Large intestine (tissue), 3 donors: ENCODE measurements at regions not wholly inside any gene's neighbourhood (a gene's known extent, or its start where the extent isn't known, plus 50 kb on each side); places are given as distances from the start of the nearest gene placed in this dataset.

Experiments used
- DNase-seq, 2 donors: peaks; one replicate each; pipeline versions ENCODE4 v3.0.0 to v3.0.0-alpha.2; 2013
- H3K27ac ChIP-seq: one replicate; pipeline ENCODE4 v1.5.1; 2013; ENCODE audit warnings: low read length
- H3K27me3 ChIP-seq: 2 replicates; pipeline ENCODE4 v1.6.1; 2013; ENCODE audit warnings: low read length; ENCODE audit not compliant: control insufficient read depth, insufficient read depth
- H3K36me3 ChIP-seq: 2 replicates; pipeline ENCODE4 v1.6.1; 2013; ENCODE audit warnings: low read length; ENCODE audit not compliant: control insufficient read depth, insufficient read depth
- H3K4me1 ChIP-seq: one replicate; pipeline ENCODE4 v1.6.1; 2013; ENCODE audit warnings: low read length; ENCODE audit not compliant: control insufficient read depth, insufficient read depth
- H3K4me3 ChIP-seq: one replicate; pipeline ENCODE4 v1.5.1; 2013; ENCODE audit warnings: low read length
- H3K9me3 ChIP-seq: one replicate; pipeline ENCODE4 v1.6.1; 2013; ENCODE audit warnings: mild to moderate bottlenecking, low read depth, low read length, moderate library complexity; ENCODE audit not compliant: control insufficient read depth
- WGBS: methylation state at CpG from one replicate; pipeline ENCODE4 v1.1.5; 2013; ENCODE audit warnings: low lambda C conversion rate; ENCODE audit not compliant: insufficient coverage; 5-methylcytosine and 5-hydroxymethylcytosine counted together

- Histone ChIP-seq H3K9me3 (no peaks in the 10 kb centered on the region), H3K4me3 (no peak overlapping the region), H3K4me1 (no peaks in the 10 kb centered on the region), H3K27me3 (no peaks in the 10 kb centered on the region), H3K36me3 (no peaks in the 10 kb centered on the region), H3K27ac (no peak overlapping the region)
- WGBS, result no CpG with 5 or more reads among the region's 5 CpGs
- no peak for DNase-seq
These were observed 544.4 kb upstream of the TMEM132C start for GRCh38 chr12:127722611-127723010.

- DNase-seq, result peak in 1 of 2 donors; percentile 3
These were observed 543.7 kb upstream of the TMEM132C start for GRCh38 chr12:127723251-127723650.

GRCh38 chr12:127726671-127727315, 540.2 kb upstream of the TMEM132C start:
- no peaks in the 10 kb centered on the region for H3K36me3 ChIP-seq
- 100% methylated on average over 2 of the region's 9 CpGs for WGBS
- no peaks in the 10 kb centered on the region for H3K4me1 ChIP-seq

More at GRCh38 chr12:127723251-127723650, 543.7 kb upstream of the TMEM132C start:
- H3K27ac ChIP-seq, result no peak overlapping the region
- WGBS, result no CpG with 5 or more reads among the region's 4 CpGs
- no peaks in the 10 kb centered on the region for H3K4me1 ChIP-seq
- no peak overlapping the region for H3K4me3 ChIP-seq
- no peaks in the 10 kb centered on the region for H3K9me3 ChIP-seq
- no peaks in the 10 kb centered on the region for H3K27me3 ChIP-seq
- no peaks in the 10 kb centered on the region for H3K36me3 ChIP-seq

GRCh38 chr12:127728285-127728684, 538.7 kb upstream of the TMEM132C start:
- no peak for DNase-seq
- Histone ChIP-seq H3K27me3 (no peaks in the 10 kb centered on the region), H3K36me3 (no peaks in the 10 kb centered on the region), H3K4me1 (no peaks in the 10 kb centered on the region), H3K4me3 (no peak overlapping the region), H3K9me3 (no peaks in the 10 kb centered on the region), H3K27ac (no peak overlapping the region)
- WGBS, result 72% methylated on average over 2 of the region's 3 CpGs

More at GRCh38 chr12:127726671-127727315, 540.2 kb upstream of the TMEM132C start:
- no peaks in the 10 kb centered on the region for H3K27me3 ChIP-seq
- no peaks in the 10 kb centered on the region for H3K9me3 ChIP-seq
- H3K4me3 ChIP-seq, result no peak overlapping the region
- H3K27ac ChIP-seq, result no peak overlapping the region
- DNase-seq, result no peak

GRCh38 chr12:127728729-127729128, 538.2 kb upstream of the TMEM132C start:
- no peaks in the 10 kb centered on the region for H3K4me1 ChIP-seq
- no peak overlapping the region for H3K4me3 ChIP-seq
- no peaks in the 10 kb centered on the region for H3K27me3 ChIP-seq
- no peaks in the 10 kb centered on the region for H3K9me3 ChIP-seq
- no peak overlapping the region for H3K27ac ChIP-seq
- no CpG with 5 or more reads among the region's 5 CpGs for WGBS
- no peaks in the 10 kb centered on the region for H3K36me3 ChIP-seq
- DNase-seq, result no peak

- no peak overlapping the region for H3K27ac ChIP-seq
- H3K4me3 ChIP-seq, result no peak overlapping the region
- DNase-seq, result no peak
- H3K36me3 ChIP-seq, result no peaks in the 10 kb centered on the region
- H3K27me3 ChIP-seq, result no peaks in the 10 kb centered on the region
- H3K9me3 ChIP-seq, result no peaks in the 10 kb centered on the region
- no peaks in the 10 kb centered on the region for H3K4me1 ChIP-seq
- no CpG with 5 or more reads among the region's 1 CpG for WGBS
These were observed 537.6 kb upstream of the TMEM132C start for GRCh38 chr12:127729381-127729780.

GRCh38 chr12:127731657-127732056, 535.3 kb upstream of the TMEM132C start:
- Histone ChIP-seq H3K36me3 (no peaks in the 10 kb centered on the region), H3K9me3 (no peaks in the 10 kb centered on the region), H3K27ac (no peak overlapping the region), H3K4me3 (no peak overlapping the region), H3K27me3 (no peaks in the 10 kb centered on the region), H3K4me1 (no peaks in the 10 kb centered on the region)
- 100% methylated on average over 1 of the region's 7 CpGs for WGBS
- no peak for DNase-seq

GRCh38 chr12:127742231-127742630, 524.7 kb upstream of the TMEM132C start:
- no peak for DNase-seq
- Histone ChIP-seq H3K36me3 (no peaks in the 10 kb centered on the region), H3K27me3 (no peaks in the 10 kb centered on the region), H3K27ac (no peak overlapping the region), H3K4me1 (no peaks in the 10 kb centered on the region), H3K4me3 (no peak overlapping the region), H3K9me3 (no peaks in the 10 kb centered on the region)
- WGBS, result no CpG with 5 or more reads among the region's 8 CpGs

GRCh38 chr12:127745469-127746212, 521.3 kb upstream of the TMEM132C start:
- no peak for DNase-seq
- Histone ChIP-seq H3K4me3 (no peak overlapping the region), H3K27ac (no peak overlapping the region), H3K36me3 (no peaks in the 10 kb centered on the region), H3K27me3 (no peaks in the 10 kb centered on the region), H3K9me3 (no peaks in the 10 kb centered on the region), H3K4me1 (no peaks in the 10 kb centered on the region)
- no CpG with 5 or more reads among the region's 9 CpGs for WGBS

GRCh38 chr12:127749416-127749815, 517.6 kb upstream of the TMEM132C start:
- no peaks in the 10 kb centered on the region for H3K36me3 ChIP-seq
- no peak overlapping the region for H3K4me3 ChIP-seq
- H3K4me1 ChIP-seq, result no peaks in the 10 kb centered on the region
- H3K9me3 ChIP-seq, result no peaks in the 10 kb centered on the region
- H3K27me3 ChIP-seq, result no peaks in the 10 kb centered on the region
- WGBS, result no CpG with 5 or more reads among the region's 3 CpGs
- H3K27ac ChIP-seq, result no peak overlapping the region
- DNase-seq, result no peak
